ENCODE measurements at regions not wholly inside any gene's neighbourhood (a gene's known extent, or its start where the extent isn't known, plus 50 kb on each side); places are given as distances from the start of the nearest gene placed in this dataset.

DNA sequence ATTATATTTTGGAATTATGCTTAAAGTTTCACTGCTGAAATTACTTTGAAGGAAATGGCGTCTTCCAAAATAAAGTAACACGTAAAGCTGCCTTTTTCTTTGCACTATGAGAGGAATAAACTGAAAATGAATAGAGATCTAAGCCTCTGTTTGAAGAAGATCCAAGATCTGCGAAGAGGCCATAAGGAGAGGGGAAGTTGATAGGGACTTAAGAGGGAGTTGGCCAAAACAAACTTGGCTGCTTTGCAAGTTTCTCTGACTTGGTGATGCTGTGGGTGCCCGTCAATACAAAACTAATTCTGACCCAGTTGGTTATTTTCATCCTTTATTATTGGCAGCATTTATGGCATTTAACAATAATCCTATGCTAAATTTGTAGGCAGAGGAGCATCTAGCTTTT, 190.2 kb upstream of the GBE1 start:
- H3K27ac ChIP-seq (ENCODE audit: low read length): no peak overlapping the region
- H3K4me3 ChIP-seq (ENCODE audit: low read length): no peak overlapping the region
- H3K27me3 ChIP-seq (ENCODE audit: control insufficient read depth, insufficient read depth, low read length): no peaks in the 10 kb centered on the region
- DNase-seq (ENCODE audit: low read depth, low spot score): no peak
- WGBS (ENCODE audit: insufficient coverage, insufficient read length): no CpG with 5 or more reads among the region's 4 CpGs
- no peaks in the 10 kb centered on the region for H3K36me3 ChIP-seq (ENCODE audit: control insufficient read depth, insufficient read depth, low read length)
- H3K4me1 ChIP-seq (ENCODE audit: control insufficient read depth, insufficient read depth, low read length): no peaks in the 10 kb centered on the region
- H3K9me3 ChIP-seq (ENCODE audit: control insufficient read depth, insufficient read depth, low read length): no peaks in the 10 kb centered on the region

DNA sequence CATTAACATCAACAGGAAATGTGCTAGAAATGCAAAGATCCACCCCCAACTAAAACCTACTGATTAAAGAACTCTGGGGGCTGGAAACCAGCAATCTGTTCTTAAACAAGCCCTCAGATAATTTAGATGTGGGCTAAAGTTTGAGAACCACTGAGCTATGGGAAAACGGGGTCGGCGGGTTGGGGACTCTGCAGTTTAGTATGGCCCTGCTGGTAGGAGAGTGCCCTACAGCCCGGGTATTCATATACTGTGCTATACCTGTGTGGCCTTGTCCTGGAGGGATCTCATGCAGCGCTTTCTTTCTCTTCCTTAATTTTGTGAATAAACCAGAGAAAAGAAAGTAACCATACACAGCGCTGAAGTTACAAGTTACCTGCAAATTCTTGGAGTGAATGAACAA, 189.7 kb upstream of the GBE1 start:
- Histone ChIP-seq H3K27ac (ENCODE audit: low read length) (no peak overlapping the region), H3K4me3 (ENCODE audit: low read length) (no peak overlapping the region), H3K9me3 (ENCODE audit: control insufficient read depth, insufficient read depth, low read length) (no peaks in the 10 kb centered on the region), H3K4me1 (ENCODE audit: control insufficient read depth, insufficient read depth, low read length) (no peaks in the 10 kb centered on the region), H3K36me3 (ENCODE audit: control insufficient read depth, insufficient read depth, low read length) (no peaks in the 10 kb centered on the region), H3K27me3 (ENCODE audit: control insufficient read depth, insufficient read depth, low read length) (no peaks in the 10 kb centered on the region)
- no peak for DNase-seq (ENCODE audit: low read depth, low spot score)
- no CpG with 5 or more reads among the region's 6 CpGs for WGBS (ENCODE audit: insufficient coverage, insufficient read length)

DNA sequence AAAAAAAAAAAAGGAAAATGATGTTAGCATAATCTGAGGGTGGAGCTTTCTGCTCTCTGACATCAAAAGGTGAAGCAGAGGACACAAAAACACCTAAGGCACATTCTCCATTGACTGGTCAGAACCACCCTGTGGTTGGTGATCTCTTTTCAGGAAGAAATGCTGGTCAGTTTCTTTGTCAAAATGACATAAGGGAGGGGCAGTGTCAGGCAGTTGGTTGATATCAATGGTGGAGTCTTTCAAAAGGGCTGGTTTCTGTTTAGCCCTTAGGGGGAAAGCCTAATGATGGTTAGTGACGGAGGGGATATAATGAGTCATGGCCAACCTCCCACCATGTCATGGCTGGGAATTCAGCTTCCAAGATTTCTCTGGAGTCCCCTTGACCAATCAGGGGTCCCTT, 185.9 kb upstream of the GBE1 start:
- H3K4me3 ChIP-seq (ENCODE audit: low read length): no peak overlapping the region
- no peaks in the 10 kb centered on the region for H3K36me3 ChIP-seq (ENCODE audit: control insufficient read depth, insufficient read depth, low read length)
- no peak for DNase-seq (ENCODE audit: low read depth, low spot score)
- no peak overlapping the region for H3K27ac ChIP-seq (ENCODE audit: low read length)
- no CpG with 5 or more reads among the region's 1 CpG for WGBS (ENCODE audit: insufficient coverage, insufficient read length)
- H3K27me3 ChIP-seq (ENCODE audit: control insufficient read depth, insufficient read depth, low read length): no peaks in the 10 kb centered on the region
- H3K4me1 ChIP-seq (ENCODE audit: control insufficient read depth, insufficient read depth, low read length): no peaks in the 10 kb centered on the region
- no peaks in the 10 kb centered on the region; the same call in 1 of the 2 replicates for H3K9me3 ChIP-seq (ENCODE audit: control insufficient read depth, insufficient read depth, low read length)

- no peaks in the 10 kb centered on the region for H3K36me3 ChIP-seq (ENCODE audit: control insufficient read depth, insufficient read depth, low read length)
- no peak overlapping the region for H3K27ac ChIP-seq (ENCODE audit: low read length)
- no peaks in the 10 kb centered on the region for H3K4me1 ChIP-seq (ENCODE audit: control insufficient read depth, insufficient read depth, low read length)
- no peaks in the 10 kb centered on the region; the same call in 1 of the 2 replicates for H3K9me3 ChIP-seq (ENCODE audit: control insufficient read depth, insufficient read depth, low read length)
- H3K27me3 ChIP-seq (ENCODE audit: control insufficient read depth, insufficient read depth, low read length): no peaks in the 10 kb centered on the region
- no peak overlapping the region for H3K4me3 ChIP-seq (ENCODE audit: low read length)
- DNase-seq (ENCODE audit: low read depth, low spot score): no peak
Observed at GRCh38 chr3:81938681-81939080, 177.2 kb upstream of the GBE1 start.

DNA sequence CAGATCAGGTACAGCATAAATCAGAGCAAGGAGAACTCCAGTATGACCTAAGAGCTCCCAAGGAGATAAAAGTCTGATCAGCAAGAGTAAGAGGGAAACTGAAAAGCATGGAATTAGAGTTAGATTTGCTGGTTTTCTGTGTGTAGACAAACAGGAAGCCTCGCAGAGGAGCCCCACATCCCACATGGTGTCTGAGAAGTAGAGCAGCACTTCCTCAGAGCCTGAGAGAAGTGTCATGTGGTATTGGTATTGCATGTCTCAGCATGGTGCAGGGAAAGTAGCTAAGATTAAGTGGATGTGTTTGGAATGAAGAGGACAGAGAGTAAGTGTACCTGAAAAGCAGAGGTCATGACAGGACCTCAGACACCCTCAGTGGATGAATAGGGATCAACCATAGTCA, 175.4 kb upstream of the GBE1 start:
- H3K4me3 ChIP-seq (ENCODE audit: low read length): no peak overlapping the region
- H3K36me3 ChIP-seq (ENCODE audit: control insufficient read depth, insufficient read depth, low read length): no peaks in the 10 kb centered on the region
- H3K9me3 ChIP-seq (ENCODE audit: control insufficient read depth, insufficient read depth, low read length): no peaks in the 10 kb centered on the region
- no peaks in the 10 kb centered on the region for H3K4me1 ChIP-seq (ENCODE audit: control insufficient read depth, insufficient read depth, low read length)
- no peak overlapping the region for H3K27ac ChIP-seq (ENCODE audit: low read length)
- DNase-seq (ENCODE audit: low read depth, low spot score): no peak
- no CpG with 5 or more reads among the region's 1 CpG for WGBS (ENCODE audit: insufficient coverage, insufficient read length)
- no peaks in the 10 kb centered on the region for H3K27me3 ChIP-seq (ENCODE audit: control insufficient read depth, insufficient read depth, low read length)

GRCh38 chr3:81932681-81933080, 171.2 kb upstream of the GBE1 start:
- Histone ChIP-seq H3K36me3 (ENCODE audit: control insufficient read depth, insufficient read depth, low read length) (no peaks in the 10 kb centered on the region), H3K9me3 (ENCODE audit: control insufficient read depth, insufficient read depth, low read length) (no peaks in the 10 kb centered on the region), H3K27me3 (ENCODE audit: control insufficient read depth, insufficient read depth, low read length) (no peaks in the 10 kb centered on the region), H3K4me1 (ENCODE audit: control insufficient read depth, insufficient read depth, low read length) (no peaks in the 10 kb centered on the region), H3K27ac (ENCODE audit: low read length) (no peak overlapping the region), H3K4me3 (ENCODE audit: low read length) (no peak overlapping the region)
- DNase-seq (ENCODE audit: low read depth, low spot score): no peak
- WGBS (ENCODE audit: insufficient coverage, insufficient read length): no CpG with 5 or more reads among the region's 4 CpGs

DNA sequence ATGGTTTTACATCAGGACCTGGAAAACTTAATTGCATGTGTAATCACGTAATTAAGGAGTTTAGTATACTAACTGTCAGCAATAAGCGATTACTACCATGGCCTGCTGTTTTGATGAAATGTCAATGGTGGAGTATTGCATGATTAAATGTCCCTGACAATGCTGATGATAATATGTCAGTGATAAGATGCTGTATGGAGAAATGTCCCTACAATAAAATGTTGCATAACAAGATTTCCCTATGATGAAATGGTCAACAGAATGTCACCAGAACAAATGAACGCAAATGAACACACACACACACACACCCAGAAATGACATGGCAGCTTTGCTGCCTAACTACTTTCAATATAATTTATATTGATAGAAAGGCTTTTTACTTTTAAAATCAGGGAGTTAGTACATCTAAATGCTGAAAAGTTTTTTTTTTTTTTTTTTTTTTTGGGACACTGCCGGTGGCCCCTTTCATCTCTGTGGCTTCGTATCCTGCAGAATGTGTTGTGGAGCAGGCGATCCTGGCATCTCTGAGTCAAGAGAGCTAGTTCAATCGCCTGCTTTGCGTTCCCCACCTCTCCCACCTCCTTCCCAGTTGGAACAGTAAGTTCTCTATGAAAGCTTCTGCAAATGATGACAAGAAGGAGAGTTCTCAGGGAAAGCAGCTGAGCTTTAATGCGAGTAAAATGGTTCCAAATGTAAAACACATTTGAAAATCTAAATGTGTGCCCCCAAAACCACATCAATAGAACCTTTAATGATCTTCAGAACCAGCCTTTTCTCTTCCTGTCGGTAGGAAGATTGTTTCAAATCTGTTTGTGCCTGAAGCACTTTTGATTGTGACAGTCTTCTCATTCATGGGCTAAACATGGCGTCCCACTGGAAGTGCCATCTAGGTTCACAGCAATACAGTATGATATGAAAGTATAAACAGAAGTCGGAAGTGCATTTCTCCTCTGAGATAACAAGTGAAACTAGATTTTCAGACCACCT, 170.1 kb upstream of the GBE1 start:
- Histone ChIP-seq H3K4me3 (ENCODE audit: low read length) (no peak overlapping the region), H3K27me3 (ENCODE audit: control insufficient read depth, insufficient read depth, low read length) (no peaks in the 10 kb centered on the region), H3K27ac (ENCODE audit: low read length) (no peak overlapping the region), H3K9me3 (ENCODE audit: control insufficient read depth, insufficient read depth, low read length) (no peaks in the 10 kb centered on the region), H3K4me1 (ENCODE audit: control insufficient read depth, insufficient read depth, low read length) (no peaks in the 10 kb centered on the region), H3K36me3 (ENCODE audit: control insufficient read depth, insufficient read depth, low read length) (no peaks in the 10 kb centered on the region)
- DNase-seq (ENCODE audit: low read depth, low spot score): no peak
- WGBS (ENCODE audit: insufficient coverage, insufficient read length): no CpG with 5 or more reads among the region's 12 CpGs

DNA sequence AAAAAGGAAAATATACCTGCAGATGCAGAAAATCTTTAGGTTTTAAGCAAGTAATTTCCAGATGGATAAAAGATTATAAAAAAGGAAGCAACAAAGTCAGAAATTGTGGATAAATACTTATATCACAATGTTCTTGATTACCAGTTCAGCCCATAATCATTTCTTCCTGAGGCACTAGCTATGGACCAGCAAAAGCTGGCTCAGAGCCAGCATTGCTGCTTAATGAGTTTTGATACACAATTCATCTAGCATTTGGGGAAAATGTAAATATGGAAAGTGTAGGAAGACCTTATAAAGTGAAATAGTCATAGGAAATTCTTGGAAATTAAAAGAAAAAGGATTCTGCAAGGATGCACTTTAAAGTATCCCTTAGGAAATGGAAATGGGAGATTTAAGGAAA, 168.3 kb upstream of the GBE1 start:
- no peaks in the 10 kb centered on the region for H3K27me3 ChIP-seq (ENCODE audit: control insufficient read depth, insufficient read depth, low read length)

DNA sequence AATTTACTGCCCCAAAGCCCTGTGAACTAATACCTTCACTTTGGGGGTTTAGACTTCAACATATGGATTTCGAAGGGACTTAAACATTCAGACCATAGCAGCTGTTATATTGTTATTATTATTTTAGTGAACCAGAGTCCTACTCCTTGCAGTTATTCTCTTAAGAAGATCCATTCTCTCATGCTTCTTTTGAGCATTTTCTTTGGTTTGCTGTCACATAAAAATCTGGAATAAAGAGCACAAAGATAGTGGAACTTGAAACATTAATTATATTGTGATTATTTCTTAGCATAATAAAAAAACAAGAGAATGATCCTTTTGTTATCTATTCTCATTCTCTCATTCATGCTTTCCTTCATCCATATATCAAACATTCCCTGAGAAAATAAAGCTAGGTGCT, 166.4 kb upstream of the GBE1 start:
- Histone ChIP-seq H3K27me3 (ENCODE audit: control insufficient read depth, insufficient read depth, low read length) (no peaks in the 10 kb centered on the region), H3K36me3 (ENCODE audit: control insufficient read depth, insufficient read depth, low read length) (no peaks in the 10 kb centered on the region), H3K4me3 (ENCODE audit: low read length) (no peak overlapping the region), H3K27ac (ENCODE audit: low read length) (no peak overlapping the region), H3K9me3 (ENCODE audit: control insufficient read depth, insufficient read depth, low read length) (no peaks in the 10 kb centered on the region), H3K4me1 (ENCODE audit: control insufficient read depth, insufficient read depth, low read length) (no peaks in the 10 kb centered on the region)
- no CpG with 5 or more reads among the region's 1 CpG for WGBS (ENCODE audit: insufficient coverage, insufficient read length)
- DNase-seq (ENCODE audit: low read depth, low spot score): no peak

More for the DNA sequence above, 168.3 kb upstream of the GBE1 start:
- Histone ChIP-seq H3K36me3 (ENCODE audit: control insufficient read depth, insufficient read depth, low read length) (no peaks in the 10 kb centered on the region), H3K4me1 (ENCODE audit: control insufficient read depth, insufficient read depth, low read length) (no peaks in the 10 kb centered on the region), H3K27ac (ENCODE audit: low read length) (no peak overlapping the region), H3K4me3 (ENCODE audit: low read length) (no peak overlapping the region), H3K9me3 (ENCODE audit: control insufficient read depth, insufficient read depth, low read length) (no peaks in the 10 kb centered on the region)
- no peak for DNase-seq (ENCODE audit: low read depth, low spot score)

GRCh38 chr3:81925385-81925784, 163.9 kb upstream of the GBE1 start:
- H3K36me3 ChIP-seq (ENCODE audit: control insufficient read depth, insufficient read depth, low read length): no peaks in the 10 kb centered on the region
- H3K4me3 ChIP-seq (ENCODE audit: low read length): no peak overlapping the region
- no peak for DNase-seq (ENCODE audit: low read depth, low spot score)
- H3K27me3 ChIP-seq (ENCODE audit: control insufficient read depth, insufficient read depth, low read length): no peaks in the 10 kb centered on the region
- no peaks in the 10 kb centered on the region for H3K9me3 ChIP-seq (ENCODE audit: control insufficient read depth, insufficient read depth, low read length)
- no peaks in the 10 kb centered on the region for H3K4me1 ChIP-seq (ENCODE audit: control insufficient read depth, insufficient read depth, low read length)
- no peak overlapping the region for H3K27ac ChIP-seq (ENCODE audit: low read length)

DNA sequence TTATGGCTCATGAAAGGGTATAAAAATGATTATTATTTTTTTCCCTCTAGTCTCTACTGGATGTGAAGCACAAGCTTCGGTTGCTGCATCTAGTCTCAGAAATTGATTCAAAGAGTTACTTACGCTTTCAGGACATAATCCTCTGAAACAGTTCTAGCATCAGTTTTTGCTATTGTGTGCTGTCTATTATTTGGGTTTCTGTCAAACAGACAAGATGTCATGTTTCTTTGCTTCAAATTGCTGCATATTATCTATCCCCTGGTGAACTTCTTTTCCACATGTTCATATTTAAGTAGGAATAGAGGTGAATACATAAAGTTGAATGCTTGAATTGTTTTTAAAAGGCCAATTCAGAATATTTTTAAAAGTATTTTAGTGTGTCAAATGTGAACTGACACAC, 161.6 kb upstream of the GBE1 start:
- DNase-seq (ENCODE audit: low read depth, low spot score): no peak
- Histone ChIP-seq H3K27me3 (ENCODE audit: control insufficient read depth, insufficient read depth, low read length) (no peaks in the 10 kb centered on the region), H3K9me3 (ENCODE audit: control insufficient read depth, insufficient read depth, low read length) (no peaks in the 10 kb centered on the region), H3K4me1 (ENCODE audit: control insufficient read depth, insufficient read depth, low read length) (no peaks in the 10 kb centered on the region), H3K27ac (ENCODE audit: low read length) (no peak overlapping the region), H3K4me3 (ENCODE audit: low read length) (no peak overlapping the region), H3K36me3 (ENCODE audit: control insufficient read depth, insufficient read depth, low read length) (no peaks in the 10 kb centered on the region)
- no CpG with 5 or more reads among the region's 2 CpGs for WGBS (ENCODE audit: insufficient coverage, insufficient read length)
